ENCODE measurements at regions not wholly inside any gene's neighbourhood (a gene's known extent, or its start where the extent isn't known, plus 50 kb on each side); places are given as distances from the start of the nearest gene placed in this dataset.

- TF ChIP-seq, protein P1, sequence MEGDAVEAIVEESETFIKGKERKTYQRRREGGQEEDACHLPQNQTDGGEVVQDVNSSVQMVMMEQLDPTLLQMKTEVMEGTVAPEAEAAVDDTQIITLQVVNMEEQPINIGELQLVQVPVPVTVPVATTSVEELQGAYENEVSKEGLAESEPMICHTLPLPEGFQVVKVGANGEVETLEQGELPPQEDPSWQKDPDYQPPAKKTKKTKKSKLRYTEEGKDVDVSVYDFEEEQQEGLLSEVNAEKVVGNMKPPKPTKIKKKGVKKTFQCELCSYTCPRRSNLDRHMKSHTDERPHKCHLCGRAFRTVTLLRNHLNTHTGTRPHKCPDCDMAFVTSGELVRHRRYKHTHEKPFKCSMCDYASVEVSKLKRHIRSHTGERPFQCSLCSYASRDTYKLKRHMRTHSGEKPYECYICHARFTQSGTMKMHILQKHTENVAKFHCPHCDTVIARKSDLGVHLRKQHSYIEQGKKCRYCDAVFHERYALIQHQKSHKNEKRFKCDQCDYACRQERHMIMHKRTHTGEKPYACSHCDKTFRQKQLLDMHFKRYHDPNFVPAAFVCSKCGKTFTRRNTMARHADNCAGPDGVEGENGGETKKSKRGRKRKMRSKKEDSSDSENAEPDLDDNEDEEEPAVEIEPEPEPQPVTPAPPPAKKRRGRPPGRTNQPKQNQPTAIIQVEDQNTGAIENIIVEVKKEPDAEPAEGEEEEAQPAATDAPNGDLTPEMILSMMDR (conservative IDR thresholded peaks at IDR 0.05; ENCODE audit: low read depth): no peak
- no peak overlapping the region for H3K27ac ChIP-seq
- POLR2A ChIA-PET (ENCODE audit: low non-redundant PET): no interaction called here
- no peak for DNase-seq (ENCODE audit: low spot score)
- CTCF ChIA-PET: no interaction called here
Observed at GRCh38 chr7:136685501-136686173, 182.8 kb upstream of the CHRM2 start.

DNA sequence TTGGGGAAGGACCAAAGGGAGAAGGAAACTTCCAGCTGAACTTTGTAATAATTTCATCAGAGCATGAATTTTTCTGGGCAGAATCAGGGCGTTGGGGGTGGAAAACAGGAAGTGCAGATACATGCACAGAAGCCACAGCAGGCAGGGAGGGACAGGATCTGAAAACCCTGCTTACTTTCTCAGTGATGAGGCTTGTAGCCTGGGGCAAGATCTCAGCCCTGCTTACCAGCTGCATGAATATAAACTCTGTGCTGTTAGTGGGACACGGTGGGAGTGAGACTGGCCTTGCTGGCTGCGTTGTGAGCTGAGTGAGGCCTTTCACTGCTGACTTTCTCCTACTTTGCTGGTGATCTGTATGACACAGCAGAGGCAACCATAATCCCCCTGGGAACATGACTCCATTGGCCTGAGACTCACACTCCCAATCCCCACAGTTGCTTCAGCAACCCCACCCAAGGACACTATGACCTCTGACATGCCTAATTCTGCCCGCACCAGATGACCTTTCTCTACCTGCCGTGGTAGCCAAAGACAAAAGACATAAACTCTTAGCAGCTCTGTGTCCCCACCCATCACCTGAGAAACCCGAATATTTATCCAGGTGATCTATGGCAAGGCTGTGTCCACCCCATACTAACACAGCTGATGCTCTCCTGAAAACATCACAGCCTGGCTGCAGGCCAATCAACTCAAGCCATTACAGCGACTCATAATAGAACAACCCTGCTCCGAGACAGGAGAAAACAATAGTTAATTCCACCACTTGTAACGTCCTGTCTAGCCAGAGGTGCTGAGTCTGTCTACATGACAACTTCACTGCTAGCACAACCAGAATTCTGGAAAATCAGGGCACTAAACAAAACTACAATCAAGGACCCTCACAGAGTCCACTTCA lies 190.7 kb upstream of the CHRM2 start:
- TF ChIP-seq, protein P1 (conservative IDR thresholded peaks at IDR 0.05; ENCODE audit: low read depth): no peak
- DNase-seq (ENCODE audit: low spot score): peak; percentile 3
- CTCF ChIA-PET: no interaction called here
- POLR2A ChIA-PET (ENCODE audit: low non-redundant PET): no interaction called here
- peak overlapping the region; percentile 66 for H3K27ac ChIP-seq

DNA sequence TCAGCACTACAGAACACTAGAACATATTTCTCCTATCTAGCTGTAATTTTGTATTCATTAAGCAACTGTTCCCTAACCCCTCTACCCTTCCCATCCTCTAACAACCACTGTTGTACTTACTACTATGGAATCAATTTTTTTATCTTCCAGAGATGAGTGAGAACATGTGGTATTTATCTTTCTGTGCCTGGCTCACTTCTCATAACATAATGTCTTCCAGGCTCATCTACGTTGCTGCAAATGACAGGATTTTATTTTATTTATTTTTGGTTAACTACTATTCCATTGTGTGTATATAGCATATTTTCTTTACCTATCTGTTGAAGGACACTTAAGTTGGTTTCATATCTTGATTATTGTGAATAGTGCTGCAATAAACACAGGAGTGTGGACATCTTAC lies 200.9 kb upstream of the CHRM2 start:
- CTCF ChIA-PET: no interaction called here

GRCh38 chr7:136665878-136666509 lies 202.5 kb upstream of the CHRM2 start:
- no peak for DNase-seq (ENCODE audit: low spot score)
- CTCF ChIA-PET: interaction anchor here (0.5 to 0.7 kb wide), 2 partner anchors 165 to 966 kb away, joined by 3 to 6 read pairs; no protein-coding TSS in a partner anchor
- no peak overlapping the region for H3K27ac ChIP-seq
- POLR2A ChIA-PET (ENCODE audit: low non-redundant PET): no interaction called here
- TF ChIP-seq, protein P1 (conservative IDR thresholded peaks at IDR 0.05; ENCODE audit: low read depth): no peak

More for the DNA sequence above, 200.9 kb upstream of the CHRM2 start:
- DNase-seq (ENCODE audit: low spot score): no peak
- POLR2A ChIA-PET (ENCODE audit: low non-redundant PET): no interaction called here
- no peak overlapping the region for H3K27ac ChIP-seq
- TF ChIP-seq, protein P1 (conservative IDR thresholded peaks at IDR 0.05; ENCODE audit: low read depth): no peak

DNA sequence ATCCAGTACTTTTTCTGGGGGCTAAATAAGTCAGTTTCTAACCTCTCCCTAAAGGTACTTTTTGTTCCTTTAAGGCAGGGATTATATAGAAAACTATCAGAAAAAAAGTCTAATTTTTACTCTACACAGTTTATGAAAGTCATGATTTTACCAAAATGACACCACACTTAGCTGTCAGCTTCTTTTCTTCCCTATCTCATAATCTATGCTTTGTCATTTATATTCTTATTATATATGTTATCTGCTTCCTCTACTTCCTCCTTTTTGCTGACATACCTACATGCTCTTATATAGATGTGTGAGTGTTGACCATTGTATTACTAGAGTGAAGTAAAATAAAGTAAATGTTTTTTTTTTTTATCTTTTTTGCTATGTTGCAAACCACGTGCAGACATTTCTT lies 203.9 kb upstream of the CHRM2 start:
- TF ChIP-seq, protein P1 (conservative IDR thresholded peaks at IDR 0.05; ENCODE audit: low read depth): no peak
- H3K27ac ChIP-seq: no peak overlapping the region
- DNase-seq (ENCODE audit: low spot score): no peak
- POLR2A ChIA-PET (ENCODE audit: low non-redundant PET): no interaction called here
- CTCF ChIA-PET: no interaction called here

DNA sequence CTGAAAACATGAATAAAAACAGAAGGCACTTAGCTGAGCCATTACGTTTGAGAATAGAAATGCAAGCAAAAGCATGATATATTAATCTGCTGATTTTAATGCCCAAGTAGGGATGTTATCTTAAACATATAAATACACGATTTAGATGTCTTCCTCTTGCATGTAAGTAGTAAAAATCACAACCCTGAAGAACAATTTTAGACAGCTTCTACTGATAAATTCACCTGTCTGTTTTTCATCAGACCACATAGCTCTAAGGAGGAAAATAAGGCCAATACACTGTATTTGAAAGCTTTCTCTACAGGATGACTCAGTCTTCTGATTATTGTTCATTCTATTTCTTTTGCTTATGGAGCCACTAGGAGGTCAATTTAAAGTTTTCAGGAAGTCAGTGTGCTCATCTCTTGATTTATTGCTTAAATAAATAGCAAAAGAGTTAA lies 210.9 kb upstream of the CHRM2 start:
- DNase-seq (ENCODE audit: low spot score): no peak
- ChIA-PET CTCF (no interaction called here), POLR2A (ENCODE audit: low non-redundant PET) (no interaction called here)
- TF ChIP-seq, protein P1 (conservative IDR thresholded peaks at IDR 0.05; ENCODE audit: low read depth): no peak
- H3K27ac ChIP-seq: no peak overlapping the region

Measured in RWPE1 (cell line).